Midbrain (tissue), 1 donor: ENCODE measurements at regions not wholly inside any gene's neighbourhood (a gene's known extent, or its start where the extent isn't known, plus 50 kb on each side); places are given as distances from the start of the nearest gene placed in this dataset.

Experiments
- DNase-seq: peaks from one replicate; lab custom pipeline; 2025; lab: John Stamatoyannopoulos, UW

GRCh38 chr17:55668312-55668920, 54.2 kb downstream of the TMEM100 start:
- no peak for DNase-seq

- DNase-seq = no peak
Observed at GRCh38 chr17:55666806-55667205, 55.9 kb downstream of the TMEM100 start.

GRCh38 chr17:55664287-55664686, 58.4 kb downstream of the TMEM100 start:
- DNase-seq = no peak

- no peak for DNase-seq
Observed at GRCh38 chr17:55663400-55663799, 59.3 kb downstream of the TMEM100 start.

- no peak for DNase-seq
Observed at GRCh38 chr17:55661963-55662834, 60.5 kb downstream of the TMEM100 start.

- DNase-seq = no peak
Observed at GRCh38 chr17:55661256-55661758, 61.4 kb downstream of the TMEM100 start.

GRCh38 chr17:55660178-55660886, 62.3 kb downstream of the TMEM100 start:
- DNase-seq = no peak

GRCh38 chr17:55659661-55660060, 63.0 kb downstream of the TMEM100 start:
- no peak for DNase-seq

GRCh38 chr17:55655777-55656176, 66.9 kb downstream of the TMEM100 start:
- no peak for DNase-seq

GRCh38 chr17:55654821-55655220, 67.8 kb downstream of the TMEM100 start:
- DNase-seq = no peak

GRCh38 chr17:55654022-55654421, 68.6 kb downstream of the TMEM100 start:
- no peak for DNase-seq

GRCh38 chr17:55652825-55653224, 69.8 kb downstream of the TMEM100 start:
- DNase-seq = no peak

- no peak for DNase-seq
Observed at GRCh38 chr17:55652114-55652823, 70.4 kb downstream of the TMEM100 start.

- DNase-seq = no peak
Observed at GRCh38 chr17:55649957-55650597, 72.6 kb downstream of the TMEM100 start.

GRCh38 chr17:55648086-55648485, 74.6 kb downstream of the TMEM100 start:
- no peak for DNase-seq

GRCh38 chr17:55645361-55645760, 77.3 kb downstream of the TMEM100 start:
- no peak for DNase-seq

- no peak for DNase-seq
Observed at GRCh38 chr17:55644346-55644745, 78.3 kb downstream of the TMEM100 start.

- no peak for DNase-seq
Observed at GRCh38 chr17:55642741-55643140, 79.9 kb downstream of the TMEM100 start.

GRCh38 chr17:55641676-55642081, 81.0 kb downstream of the TMEM100 start:
- peak; percentile 26 for DNase-seq

GRCh38 chr17:55639096-55639495, 83.6 kb downstream of the TMEM100 start:
- DNase-seq = no peak

GRCh38 chr17:55635253-55635914, 87.3 kb downstream of the TMEM100 start:
- DNase-seq = no peak
